NCI-H2196 (cell line): ENCODE measurements at regions not wholly inside any gene's neighbourhood (a gene's known extent, or its start where the extent isn't known, plus 50 kb on each side); places are given as distances from the start of the nearest gene placed in this dataset.

Source experiments
- DNase-seq: peaks from one replicate; lab custom pipeline; 2025; ENCODE audit not compliant: unreplicated experiment; lab: John Stamatoyannopoulos, UW

- DNase-seq: no peak
These were observed 716.5 kb upstream of the NRSN1 start for GRCh38 chr6:23409531-23409930.

DNA sequence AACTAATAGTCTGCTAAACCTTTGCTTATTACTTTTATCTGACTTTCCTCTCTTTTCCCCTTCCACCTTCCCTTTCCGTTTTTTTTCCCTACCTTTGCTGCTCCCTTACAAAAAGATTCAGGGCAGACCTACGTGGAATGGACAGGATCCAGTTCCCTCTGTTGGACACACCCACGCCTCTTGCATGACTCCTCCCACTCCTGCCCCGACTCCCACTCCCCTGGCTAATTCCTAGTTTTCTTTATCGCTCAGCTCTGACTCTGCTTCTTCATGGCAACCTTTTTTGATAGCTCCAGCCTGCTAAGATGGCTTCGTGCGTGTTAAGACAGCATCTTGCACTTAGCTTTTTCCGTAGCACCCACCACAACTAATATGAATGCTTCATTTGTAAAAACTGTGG lies 715.6 kb upstream of the NRSN1 start:
- no peak for DNase-seq

GRCh38 chr6:23412770-23413169 lies 713.2 kb upstream of the NRSN1 start:
- DNase-seq: no peak

DNA sequence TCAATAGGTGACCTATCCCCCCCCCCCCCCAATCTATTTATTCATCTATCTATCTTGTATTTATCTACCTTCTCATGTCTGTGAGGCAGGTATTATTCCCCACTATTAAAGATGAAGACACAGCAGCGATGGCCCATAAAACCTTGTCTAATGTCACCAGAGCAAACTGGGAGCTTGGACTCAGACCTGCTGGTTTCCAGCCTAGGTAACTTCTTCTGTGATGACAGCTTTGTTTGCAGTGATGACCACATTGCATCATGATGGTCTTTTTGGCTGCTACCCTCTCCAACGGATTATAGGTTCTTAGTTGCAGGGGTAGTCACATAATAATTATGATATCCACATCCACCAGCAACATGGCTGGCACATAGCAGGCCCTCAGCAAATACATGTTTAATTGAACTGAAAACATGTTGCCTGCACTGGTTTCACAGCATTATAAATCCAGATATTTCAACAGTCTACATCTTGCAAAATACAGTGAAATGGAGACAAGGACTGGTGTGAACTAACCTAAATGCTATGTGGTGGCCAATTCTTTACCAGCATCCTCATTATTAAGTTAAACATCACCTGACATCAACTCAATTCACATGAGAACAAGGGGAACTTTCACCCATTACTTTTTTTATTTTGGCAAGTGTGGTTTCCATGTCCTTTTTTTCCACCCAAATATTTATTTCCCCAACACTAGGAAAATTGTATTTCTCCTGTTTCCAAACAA lies 712.5 kb upstream of the NRSN1 start:
- DNase-seq: no peak

GRCh38 chr6:23414051-23414445 lies 712.0 kb upstream of the NRSN1 start:
- peak; percentile 20 for DNase-seq

- DNase-seq: no peak
These were observed 711.1 kb upstream of the NRSN1 start for GRCh38 chr6:23414922-23415321.

- no peak for DNase-seq
These were observed 710.1 kb upstream of the NRSN1 start for GRCh38 chr6:23415819-23416427.

- DNase-seq: no peak
These were observed 708.9 kb upstream of the NRSN1 start for GRCh38 chr6:23417133-23417532.

DNA sequence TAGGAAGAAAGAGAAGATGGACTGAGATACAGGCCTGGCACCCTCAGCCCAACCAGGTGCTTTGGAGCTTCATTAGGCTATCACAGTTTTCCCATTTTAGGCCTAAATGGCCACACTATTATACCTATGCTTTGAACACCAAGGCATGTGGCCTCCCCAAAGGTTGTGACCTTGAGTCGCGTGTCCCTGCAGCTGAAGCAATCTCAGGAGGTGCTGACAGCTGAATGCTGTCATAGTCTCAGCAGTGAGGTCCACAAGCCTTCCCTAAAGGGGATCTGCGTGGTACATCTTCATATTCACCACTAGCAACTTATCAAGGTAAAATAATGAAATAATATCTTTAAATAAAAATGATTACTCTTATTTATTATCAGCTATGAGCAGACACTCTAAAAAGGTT lies 707.9 kb upstream of the NRSN1 start:
- no peak for DNase-seq

- no peak for DNase-seq
These were observed 707.0 kb upstream of the NRSN1 start for GRCh38 chr6:23419046-23419445.

DNA sequence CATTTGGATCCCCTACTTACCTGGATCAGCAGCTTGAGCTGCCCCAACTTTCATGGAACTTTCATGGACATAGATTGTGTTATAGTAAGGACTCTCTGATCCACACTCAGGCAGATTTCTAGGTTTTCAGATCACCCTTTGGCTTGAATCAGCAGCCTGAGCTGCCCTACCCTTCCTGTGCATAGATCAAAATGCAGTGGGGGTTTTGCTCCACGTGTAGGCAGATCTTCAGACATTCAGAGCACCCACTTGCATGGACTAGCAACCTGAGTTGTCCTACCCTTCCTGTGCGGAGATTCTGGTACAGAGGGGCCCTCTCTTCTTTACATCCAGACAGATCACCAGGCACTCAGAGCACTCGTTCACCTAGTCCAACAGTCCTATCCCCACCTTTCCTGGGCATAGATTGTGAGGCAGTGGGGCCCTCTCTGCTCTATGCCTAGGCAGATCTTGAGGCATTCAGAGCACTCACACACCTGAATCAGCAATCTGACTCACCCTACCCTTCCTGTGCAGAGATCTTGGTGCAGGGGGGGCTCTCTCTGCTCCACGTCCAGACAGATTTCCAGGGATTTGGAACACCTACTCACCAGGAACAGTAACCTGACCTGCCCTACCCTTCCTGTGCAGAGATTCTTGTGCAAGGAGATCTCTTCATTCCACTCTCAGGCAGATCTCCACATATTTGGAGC lies 705.2 kb upstream of the NRSN1 start:
- DNase-seq: no peak

GRCh38 chr6:23424584-23424983 lies 701.4 kb upstream of the NRSN1 start:
- no peak for DNase-seq

DNA sequence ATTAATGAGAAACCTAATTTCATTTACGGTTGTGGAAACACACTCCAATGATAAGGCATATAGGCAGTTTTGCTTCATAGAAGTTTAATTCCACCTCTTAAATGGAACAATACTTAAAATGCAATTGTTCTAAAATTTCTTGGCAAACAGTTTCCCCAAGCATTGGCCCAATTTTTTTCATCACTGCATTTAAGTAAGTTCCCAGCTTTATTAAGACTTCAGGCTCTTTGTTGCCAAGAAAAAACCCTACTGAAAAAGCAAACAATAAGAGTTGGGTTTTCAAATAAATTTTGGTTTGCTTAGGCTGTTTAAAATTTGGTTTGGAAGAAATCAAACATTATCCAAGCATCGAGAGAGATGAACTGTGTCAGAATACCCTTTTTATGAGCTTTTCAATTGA lies 690.9 kb upstream of the NRSN1 start:
- no peak for DNase-seq

- DNase-seq: no peak
These were observed 690.2 kb upstream of the NRSN1 start for GRCh38 chr6:23435798-23436197.

GRCh38 chr6:23441808-23442461 lies 684.1 kb upstream of the NRSN1 start:
- DNase-seq: peak; percentile 21

GRCh38 chr6:23445157-23445710 lies 680.8 kb upstream of the NRSN1 start:
- no peak for DNase-seq

DNA sequence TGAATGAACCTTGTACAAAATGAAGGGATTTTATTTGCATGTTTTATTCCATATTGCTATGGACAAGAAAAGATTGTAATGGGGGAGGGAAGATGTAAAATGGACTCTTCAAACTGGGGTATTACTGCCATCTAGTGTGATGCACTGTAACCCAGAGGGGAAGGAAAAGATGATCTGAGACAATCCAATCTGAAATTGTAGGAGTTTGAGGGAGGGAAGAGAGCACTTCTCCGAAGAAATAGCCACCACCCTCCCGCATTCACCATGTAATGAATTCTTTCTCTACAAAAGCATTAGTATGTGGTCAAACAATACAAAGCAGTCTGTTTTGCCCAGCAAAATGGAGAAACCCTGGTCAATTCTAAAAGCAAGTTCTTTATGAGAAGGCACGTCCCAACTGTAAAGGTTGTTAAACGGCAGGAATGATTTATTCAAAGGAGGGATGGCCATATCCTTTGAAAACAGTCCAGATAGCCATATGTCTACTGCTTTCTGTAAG lies 679.5 kb upstream of the NRSN1 start:
- DNase-seq: peak; percentile 68

- no peak for DNase-seq
These were observed 678.3 kb upstream of the NRSN1 start for GRCh38 chr6:23447731-23448130.

DNA sequence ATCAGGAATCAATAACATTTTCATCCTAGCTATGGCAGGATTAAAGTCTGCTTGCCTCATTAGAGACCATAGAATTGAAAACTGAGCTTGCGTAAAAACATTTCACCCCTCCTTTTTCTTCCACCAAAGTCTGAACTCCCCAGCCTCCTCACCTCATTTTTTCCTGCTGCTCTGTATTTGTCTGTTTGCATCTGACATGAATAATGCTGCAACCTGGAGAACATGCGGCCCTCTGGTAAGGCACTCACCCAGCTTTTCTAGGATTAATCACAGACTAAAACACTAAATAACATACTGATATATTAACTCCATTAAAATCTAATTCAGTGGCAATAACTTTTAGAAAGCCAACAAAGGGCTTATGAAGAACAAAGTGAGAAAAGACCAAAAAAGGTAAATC lies 677.7 kb upstream of the NRSN1 start:
- DNase-seq: no peak

- DNase-seq: no peak
These were observed 671.7 kb upstream of the NRSN1 start for GRCh38 chr6:23454080-23454976.
